ENCODE measurements at regions not wholly inside any gene's neighbourhood (a gene's known extent, or its start where the extent isn't known, plus 50 kb on each side); places are given as distances from the start of the nearest gene placed in this dataset.

DNA sequence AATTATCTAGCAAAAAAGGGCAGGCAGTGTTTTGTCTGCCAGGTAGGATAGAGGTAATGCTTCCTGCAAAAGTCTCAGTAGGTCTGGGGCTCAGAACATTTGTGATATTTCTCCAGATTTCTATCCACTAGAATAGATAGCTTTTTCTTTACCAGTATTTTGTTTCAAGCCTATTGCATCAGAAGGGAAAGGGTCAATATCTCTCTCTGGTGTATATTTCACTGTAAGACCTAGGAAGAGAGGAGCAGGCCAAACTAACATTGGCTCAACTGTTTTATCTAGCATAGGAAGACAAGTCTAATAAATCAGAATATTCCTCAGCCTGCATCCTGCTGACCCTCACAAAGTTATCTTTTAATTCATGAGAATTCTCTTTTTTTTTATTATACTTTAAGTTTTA is 106.7 kb upstream of the DAAM1 start:
- no peaks in the 10 kb centered on the region for H4K20me1 ChIP-seq (ENCODE audit: control insufficient read depth, insufficient read depth, low read length, poor library complexity, severe bottlenecking)
- H3K4me3 ChIP-seq (ENCODE audit: control extremely low read depth in 1 of 5, extremely low read depth in 1 of 5, insufficient read depth in 1 of 5, low read depth in 2 of 5, low read length in 4 of 5) = no peak overlapping the region
- DNase-seq (no peak), ATAC-seq (ENCODE audit: low read depth) (no peak)
- peaks cover 0 to 3% (median 1%) of the 10 kb centered on the region in 4 experiments for H3K27me3 ChIP-seq (replicated peaks in 1 of 4; ENCODE audit: control extremely low read depth in 1 of 4, control insufficient read depth in 3 of 4, insufficient read depth in 4 of 4, low read length in 3 of 4)
- intact Hi-C loops (cut with micrococcal nuclease) = no loop called here
- H3K27ac Mint-ChIP-seq = no peak overlapping the region
- H3K9me3 ChIP-seq (ENCODE audit: control extremely low read depth in 1 of 3, control insufficient read depth in 2 of 3, insufficient read depth in 1 of 3, low read length in 2 of 3) = no peaks in the 10 kb centered on the region
- no peaks in the 10 kb centered on the region for H3K4me1 ChIP-seq (ENCODE audit: control insufficient read depth in 2 of 2, insufficient read depth in 2 of 2, low read length in 2 of 2)
- ChIA-PET POLR2A (no interaction called here), CTCF (no interaction called here)
- no peaks in the 10 kb centered on the region for H3K79me2 ChIP-seq (ENCODE audit: control insufficient read depth, insufficient read depth, low read length)
- H3K4me3 Mint-ChIP-seq = no peak overlapping the region
- TF ChIP-seq, protein P1, sequence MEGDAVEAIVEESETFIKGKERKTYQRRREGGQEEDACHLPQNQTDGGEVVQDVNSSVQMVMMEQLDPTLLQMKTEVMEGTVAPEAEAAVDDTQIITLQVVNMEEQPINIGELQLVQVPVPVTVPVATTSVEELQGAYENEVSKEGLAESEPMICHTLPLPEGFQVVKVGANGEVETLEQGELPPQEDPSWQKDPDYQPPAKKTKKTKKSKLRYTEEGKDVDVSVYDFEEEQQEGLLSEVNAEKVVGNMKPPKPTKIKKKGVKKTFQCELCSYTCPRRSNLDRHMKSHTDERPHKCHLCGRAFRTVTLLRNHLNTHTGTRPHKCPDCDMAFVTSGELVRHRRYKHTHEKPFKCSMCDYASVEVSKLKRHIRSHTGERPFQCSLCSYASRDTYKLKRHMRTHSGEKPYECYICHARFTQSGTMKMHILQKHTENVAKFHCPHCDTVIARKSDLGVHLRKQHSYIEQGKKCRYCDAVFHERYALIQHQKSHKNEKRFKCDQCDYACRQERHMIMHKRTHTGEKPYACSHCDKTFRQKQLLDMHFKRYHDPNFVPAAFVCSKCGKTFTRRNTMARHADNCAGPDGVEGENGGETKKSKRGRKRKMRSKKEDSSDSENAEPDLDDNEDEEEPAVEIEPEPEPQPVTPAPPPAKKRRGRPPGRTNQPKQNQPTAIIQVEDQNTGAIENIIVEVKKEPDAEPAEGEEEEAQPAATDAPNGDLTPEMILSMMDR (IDR thresholded peaks at IDR 0.05) = no peak
- no peak for TF ChIP-seq EZH2 (IDR thresholded peaks at IDR 0.05; ENCODE audit: borderline replicate concordance, insufficient read depth, low read depth, low read length, poor library complexity, severe bottlenecking)
- H3K4me1 Mint-ChIP-seq = no peaks in the 10 kb centered on the region
- H3K9ac ChIP-seq (ENCODE audit: low read length) = no peak overlapping the region
- no peak overlapping the region for H3K27ac ChIP-seq (ENCODE audit: low read length in 2 of 2)
- peaks cover 16% of the 10 kb centered on the region for H3K27me3 Mint-ChIP-seq
- H3K9me3 Mint-ChIP-seq (ENCODE audit: insufficient read depth) = no peaks in the 10 kb centered on the region
- H3K36me3 ChIP-seq (replicated peaks in 1 of 2; ENCODE audit: control extremely low read depth in 1 of 2, control insufficient read depth in 1 of 2, extremely low read depth in 1 of 2, insufficient read depth in 2 of 2, low read length in 1 of 2) = no peaks in the 10 kb centered on the region
- H2AFZ ChIP-seq (ENCODE audit: insufficient read depth, low read depth, low read length, poor library complexity, severe bottlenecking) = no peak overlapping the region
- no peak overlapping the region for H3K4me2 ChIP-seq (replicated peaks; ENCODE audit: low read depth, low read length, poor library complexity, severe bottlenecking)

DNA sequence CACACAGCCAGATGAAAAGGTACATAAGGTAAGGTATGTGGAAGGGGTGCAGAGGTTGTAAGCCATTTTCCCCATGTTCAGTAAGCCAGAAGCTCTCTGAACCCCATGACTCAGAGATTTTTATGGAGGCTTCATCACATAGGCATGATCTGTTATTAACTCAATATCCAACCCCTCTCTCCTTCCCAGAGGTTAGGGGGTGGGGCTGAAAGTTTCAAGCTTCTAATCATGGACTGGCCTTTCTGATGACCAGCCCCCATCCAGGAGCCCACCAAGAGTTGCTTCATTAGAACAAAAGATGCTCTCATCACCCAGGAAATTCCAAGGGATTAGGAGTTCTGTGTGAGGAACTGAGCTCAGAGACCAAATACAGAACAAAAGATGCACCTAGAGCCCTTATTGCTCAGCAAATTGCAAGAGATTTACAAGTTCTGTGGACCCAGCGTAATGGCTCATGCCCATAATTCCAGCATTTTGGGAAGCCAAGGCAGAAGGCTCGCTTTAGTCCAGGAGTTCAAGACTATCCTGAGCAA is 103.2 kb upstream of the DAAM1 start:
- no peak overlapping the region for H3K27ac ChIP-seq (ENCODE audit: low read length in 2 of 2)
- no peak overlapping the region for H3K9ac ChIP-seq (ENCODE audit: low read length)
- intact Hi-C loops (cut with micrococcal nuclease) = no loop called here
- H3K4me1 ChIP-seq (ENCODE audit: control insufficient read depth in 2 of 2, insufficient read depth in 2 of 2, low read length in 2 of 2) = no peaks in the 10 kb centered on the region
- Mint-ChIP-seq H3K4me3 (no peak overlapping the region), H3K4me1 (no peaks in the 10 kb centered on the region), H3K27me3 (peaks cover 9% of the 10 kb centered on the region), H3K9me3 (ENCODE audit: insufficient read depth) (no peaks in the 10 kb centered on the region), H3K27ac (no peak overlapping the region)
- DNase-seq (no peak), ATAC-seq (ENCODE audit: low read depth) (no peak)
- H3K4me3 ChIP-seq (ENCODE audit: control extremely low read depth in 1 of 5, extremely low read depth in 1 of 5, insufficient read depth in 1 of 5, low read depth in 2 of 5, low read length in 4 of 5) = no peak overlapping the region
- H4K20me1 ChIP-seq (ENCODE audit: control insufficient read depth, insufficient read depth, low read length, poor library complexity, severe bottlenecking) = no peaks in the 10 kb centered on the region
- POLR2A ChIA-PET = no interaction called here
- no peaks in the 10 kb centered on the region for H3K79me2 ChIP-seq (ENCODE audit: control insufficient read depth, insufficient read depth, low read length)
- 100% methylated on average over 1 of the region's 2 CpGs for WGBS (ENCODE audit: insufficient coverage)
- no peak overlapping the region for H2AFZ ChIP-seq (ENCODE audit: insufficient read depth, low read depth, low read length, poor library complexity, severe bottlenecking)
- CTCF ChIA-PET = no interaction called here
- TF ChIP-seq, protein P1 (IDR thresholded peaks at IDR 0.05) = no peak
- no peak for TF ChIP-seq EZH2 (IDR thresholded peaks at IDR 0.05; ENCODE audit: borderline replicate concordance, insufficient read depth, low read depth, low read length, poor library complexity, severe bottlenecking)
- H3K4me2 ChIP-seq (replicated peaks; ENCODE audit: low read depth, low read length, poor library complexity, severe bottlenecking) = no peak overlapping the region
- H3K27me3 ChIP-seq (replicated peaks in 1 of 4; ENCODE audit: control extremely low read depth in 1 of 4, control insufficient read depth in 3 of 4, insufficient read depth in 4 of 4, low read length in 3 of 4) = peaks cover 0 to 2% (median 0%) of the 10 kb centered on the region in 4 experiments
- H3K36me3 ChIP-seq (replicated peaks in 1 of 2; ENCODE audit: control extremely low read depth in 1 of 2, control insufficient read depth in 1 of 2, extremely low read depth in 1 of 2, insufficient read depth in 2 of 2, low read length in 1 of 2) = no peaks in the 10 kb centered on the region
- no peaks in the 10 kb centered on the region for H3K9me3 ChIP-seq (ENCODE audit: control extremely low read depth in 1 of 3, control insufficient read depth in 2 of 3, insufficient read depth in 1 of 3, low read length in 2 of 3)

All from B cell (primary cell).